ENCODE measurements at regions not wholly inside any gene's neighbourhood (a gene's known extent, or its start where the extent isn't known, plus 50 kb on each side); places are given as distances from the start of the nearest gene placed in this dataset.

- TF ChIP-seq ZNF687 (IDR thresholded peaks at IDR 0.05) (no peak), CBFB (IDR thresholded peaks at IDR 0.05; ENCODE audit: low read depth) (no peak)
Observed at GRCh38 chr1:220339581-220339980, 67.3 kb upstream of the RAB3GAP2 start (continued).

GRCh38 chr1:220338759-220339158 is 66.5 kb upstream of the RAB3GAP2 start:
- Histone ChIP-seq H3K27ac (ENCODE audit: control insufficient read depth, insufficient read depth) (no peak overlapping the region), H2AFZ (ENCODE audit: control insufficient read depth, low read depth, low read length) (no peak overlapping the region), H4K20me1 (ENCODE audit: control insufficient read depth, insufficient read depth) (no peaks in the 10 kb centered on the region), H3K4me1 (ENCODE audit: control insufficient read depth, insufficient read depth, low read length) (no peaks in the 10 kb centered on the region), H3K4me2 (ENCODE audit: control insufficient read depth, insufficient read depth) (no peak overlapping the region), H3K27me3 (replicated peaks in 1 of 2; ENCODE audit: control insufficient read depth in 2 of 2, insufficient read depth in 2 of 2, low read length in 1 of 2) (no peaks in the 10 kb centered on the region), H3K36me3 (ENCODE audit: control insufficient read depth in 2 of 2, insufficient read depth in 2 of 2, low read length in 1 of 2) (no peaks in the 10 kb centered on the region), H3K9me3 (replicated peaks; ENCODE audit: control insufficient read depth, insufficient read depth, low read length) (no peaks in the 10 kb centered on the region), H3K4me3 (no peak overlapping the region), H3K79me2 (ENCODE audit: control insufficient read depth, insufficient read depth, low read length) (no peaks in the 10 kb centered on the region), H3K9ac (ENCODE audit: control insufficient read depth, insufficient read depth, low read length) (no peak overlapping the region)
- FAIRE-seq (no peak), ATAC-seq (no peak), DNase-seq (ENCODE audit: low read depth, low spot score) (no peak)
- POLR2A ChIA-PET: no interaction called here
- intact Hi-C loops (cut with micrococcal nuclease; ENCODE audit: unreplicated experiment) (no loop called here), in situ Hi-C loops (cut with MboI) (no loop called here)
- no TSS peak for BruUV-seq (replicated peaks)
- SMC1A ChIA-PET (ENCODE audit: uncharacterized antibody, unreplicated experiment): no interaction called here
- CTCF ChIA-PET: no interaction called here
- whole genome bisulfite sequencing (ENCODE audit: insufficient coverage, insufficient replicate concordance, low lambda C conversion rate, missing lambda C conversion rate): 100% methylated on average over 1 of the region's 1 CpG
- RAD21 ChIA-PET (ENCODE audit: unreplicated experiment): interaction anchor here (0.7 kb wide), 1 partner anchor 148 kb away, joined by 3 read pairs; no protein-coding TSS in a partner anchor
- TF ChIP-seq TCF12 (IDR thresholded peaks at IDR 0.05; ENCODE audit: low read depth, low read length) (no peak), CREB1 (IDR thresholded peaks at IDR 0.05; ENCODE audit: low read depth) (no peak), ELK1 (IDR thresholded peaks at IDR 0.05; ENCODE audit: low read depth, low read length) (no peak), BHLHE40 (IDR thresholded peaks at IDR 0.05; ENCODE audit: borderline replicate concordance in 1 of 2, low read depth in 2 of 2, low read length in 1 of 2) (no peak), FOXK2 (IDR thresholded peaks at IDR 0.05) (no peak), CHD1 (IDR thresholded peaks at IDR 0.05; ENCODE audit: low read depth, low read length) (no peak), CHD2 (IDR thresholded peaks at IDR 0.05; ENCODE audit: borderline replicate concordance, low read depth, low read length) (no peak), ZBTB33 (IDR thresholded peaks at IDR 0.05) (no peak), MEF2B (IDR thresholded peaks at IDR 0.05; ENCODE audit: partially characterized antibody, poor library complexity, severe bottlenecking) (no peak), HDGF (IDR thresholded peaks at IDR 0.05) (no peak), KAT2A (conservative IDR thresholded peaks at IDR 0.05; ENCODE audit: control insufficient read depth, low read depth, low read length) (no peak), E2F8 (IDR thresholded peaks at IDR 0.05; ENCODE audit: low read depth, partially characterized antibody) (no peak)
